HL-60 (cell line): ENCODE measurements at regions not wholly inside any gene's neighbourhood (a gene's known extent, or its start where the extent isn't known, plus 50 kb on each side); places are given as distances from the start of the nearest gene placed in this dataset.

Source experiments
- DNase-seq, 2 experiments: peaks; one replicate each; pipeline ENCODE4 v3.0.0-alpha.2; 2010 to 2020; ENCODE audit warnings: low read depth in 1 of 2, low spot score in 1 of 2
- H3K27ac ChIP-seq: fragments of 250-450 bp; sonication (Bioruptor Pico); replicated peaks from 2 replicates; pipeline ENCODE4 v1.5.1; 2020; ENCODE audit warnings: mild to moderate bottlenecking, moderate library complexity
- H3K27me3 ChIP-seq: fragments of 250-450 bp; sonication (Bioruptor Pico); 2 replicates; pipeline ENCODE4 v1.5.1; 2021; ENCODE audit warnings: mild to moderate bottlenecking, moderate library complexity; ENCODE audit not compliant: insufficient read depth, poor library complexity, severe bottlenecking
- H3K4me3 ChIP-seq: replicated peaks from 2 replicates; pipeline ENCODE4 v1.5.1; 2011; ENCODE audit warnings: mild to moderate bottlenecking, control low read depth, low read length; ENCODE audit not compliant: insufficient read depth
- CTCF ChIP-seq: IDR thresholded peaks from one replicate; pipeline ENCODE4 v1.5.1; 2011; ENCODE audit warnings: low read length, control low read depth, inconsistent platforms; ENCODE audit not compliant: insufficient read depth
- GABPA ChIP-seq: IDR thresholded peaks from 2 replicates; pipeline ENCODE4 v1.6.1; 2012; ENCODE audit warnings: low read depth
- POLR2AphosphoS5 ChIP-seq: IDR thresholded peaks from 2 replicates; pipeline ENCODE4 v1.6.1; 2012; ENCODE audit warnings: low read depth
- REST ChIP-seq: IDR thresholded peaks from 2 replicates; pipeline ENCODE4 v1.6.1; 2012; ENCODE audit warnings: low read depth; ENCODE audit not compliant: insufficient replicate concordance
- SPI1 ChIP-seq: IDR thresholded peaks from 2 replicates; pipeline ENCODE4 v1.6.1; 2012; ENCODE audit warnings: low read depth, mild to moderate bottlenecking, borderline replicate concordance

- no peak for DNase-seq
- Histone ChIP-seq H3K4me3 (no peak overlapping the region), H3K27me3 (no peaks in the 10 kb centered on the region), H3K27ac (no peak overlapping the region)
- TF ChIP-seq CTCF (no peak), POLR2AphosphoS5 (no peak), SPI1 (no peak), REST (no peak), GABPA (no peak)
Observed at GRCh38 chr4:16450724-16451123, 224.5 kb upstream of the TAPT1 start.

- TF ChIP-seq CTCF (no peak), GABPA (no peak), REST (no peak), POLR2AphosphoS5 (no peak), SPI1 (no peak)
- H3K27ac ChIP-seq: no peak overlapping the region
- DNase-seq: no peak
- no peaks in the 10 kb centered on the region for H3K27me3 ChIP-seq
- no peak overlapping the region for H3K4me3 ChIP-seq
Observed at GRCh38 chr4:16450031-16450430, 223.8 kb upstream of the TAPT1 start.

GRCh38 chr4:16449406-16449805 lies 223.1 kb upstream of the TAPT1 start:
- H3K27me3 ChIP-seq: no peaks in the 10 kb centered on the region
- DNase-seq: no peak
- no peak overlapping the region for H3K27ac ChIP-seq
- no peak overlapping the region for H3K4me3 ChIP-seq
- TF ChIP-seq SPI1 (no peak), REST (no peak), GABPA (no peak), POLR2AphosphoS5 (no peak), CTCF (no peak)
